ENCODE measurements at regions not wholly inside any gene's neighbourhood (a gene's known extent, or its start where the extent isn't known, plus 50 kb on each side); places are given as distances from the start of the nearest gene placed in this dataset.
A peak's percentile ranks its signal among the peaks of the same experiment; 100 is the strongest.

- Histone ChIP-seq H3K4me3 (replicated peaks in 1 of 2; ENCODE audit: low read depth in 1 of 2, low read length in 2 of 2) (no peak overlapping the region), H3K79me2 (ENCODE audit: insufficient read depth, low read length) (no peaks in the 10 kb centered on the region), H3K9me2 (ENCODE audit: insufficient read depth) (no peaks in the 10 kb centered on the region), H3K4me2 (ENCODE audit: low read length) (peak overlapping the region; percentile 50), H2AFZ (ENCODE audit: low read depth, low read length, poor library complexity, severe bottlenecking) (no peak overlapping the region), H3K9me3 (ENCODE audit: control insufficient read depth in 1 of 2, insufficient read depth in 1 of 2, low read depth in 1 of 2, low read length in 2 of 2) (no peaks in the 10 kb centered on the region), H3K4me1 (ENCODE audit: control insufficient read depth in 1 of 2, insufficient read depth in 2 of 2, low read length in 2 of 2) (peaks cover 17 to 18% of the 10 kb centered on the region in 2 experiments), H3K27ac (ENCODE audit: low read depth, low read length) (no peak overlapping the region), H3K9ac (ENCODE audit: low read length) (no peak overlapping the region), H3K27me3 (ENCODE audit: insufficient read depth, low read length) (peaks cover 7% of the 10 kb centered on the region; the same call in 1 of the 2 replicates), H4K20me1 (ENCODE audit: insufficient read depth) (no peaks in the 10 kb centered on the region), H3K36me3 (ENCODE audit: control insufficient read depth in 1 of 2, insufficient read depth in 2 of 2, low read length in 2 of 2) (no peaks in the 10 kb centered on the region)
- POLR2A ChIA-PET: interaction anchor here (1.3 kb wide), 1 partner anchor 32 kb away, joined by 3 read pairs; no protein-coding TSS in a partner anchor
- no TSS peak for BruUV-seq (replicated peaks)
- ATAC-seq (peak; percentile 72), DNase-seq (ENCODE audit: low read depth, low spot score) (no peak)
- intact Hi-C loops (cut with micrococcal nuclease): no loop called here
- RAD21 ChIA-PET (ENCODE audit: low non-redundant PET in 1 of 2, low total read pairs in 2 of 2, uncharacterized antibody in 2 of 2, unreplicated experiment in 2 of 2): no interaction called here
- CTCF ChIA-PET: no interaction called here
- peak; percentile 39; the same call in 1 of the 2 replicates for TF ChIP-seq RAD21 (IDR thresholded peaks at IDR 0.05; ENCODE audit: low read depth)
- no peak for TF ChIP-seq ZNF274 (IDR thresholded peaks at IDR 0.05; ENCODE audit: low read depth, low read length)
- no peak for TF ChIP-seq SRF (IDR thresholded peaks at IDR 0.05; ENCODE audit: low read depth)
- TF ChIP-seq REST (IDR thresholded peaks at IDR 0.05; ENCODE audit: low read depth): no peak
- no peak for TF ChIP-seq ELF1 (IDR thresholded peaks at IDR 0.05; ENCODE audit: borderline replicate concordance, low read depth)
- no peak for TF ChIP-seq POLR2AphosphoS5 (IDR thresholded peaks at IDR 0.05; ENCODE audit: low read depth, low read length)
- TF ChIP-seq SIN3A (IDR thresholded peaks at IDR 0.05; ENCODE audit: low read depth): no peak
- no peak for TF ChIP-seq TCF7L2 (IDR thresholded peaks at IDR 0.05; ENCODE audit: borderline replicate concordance, extremely low read depth, insufficient read depth, insufficient read length)
- no peak for TF ChIP-seq CEBPB (IDR thresholded peaks at IDR 0.05; ENCODE audit: low read depth)
- TF ChIP-seq POLR2A (IDR thresholded peaks at IDR 0.05; ENCODE audit: borderline replicate concordance, extremely low read depth, insufficient read depth, insufficient read length): no peak
- no peak for TF ChIP-seq EGR1 (IDR thresholded peaks at IDR 0.05; ENCODE audit: low read depth)
- TF ChIP-seq SP1 (IDR thresholded peaks at IDR 0.05; ENCODE audit: low read depth): no peak
- no peak for TF ChIP-seq EZH2phosphoT487 (IDR thresholded peaks at IDR 0.05; ENCODE audit: borderline replicate concordance)
- 0 out of 6 replicates have a peak, but pooled peaks of 1 of the 3 experiments have one; percentile 21 for TF ChIP-seq CTCF (IDR thresholded peaks at IDR 0.05 in 2 of 3, conservative IDR thresholded peaks at IDR 0.05 in 1 of 3; ENCODE audit: borderline replicate concordance in 1 of 3, insufficient read depth in 1 of 3, low read depth in 2 of 3, low read length in 2 of 3)
- TF ChIP-seq FOSL1 (IDR thresholded peaks at IDR 0.05; ENCODE audit: low read depth): no peak
- TF ChIP-seq MAX (IDR thresholded peaks at IDR 0.05): no peak
Measured at GRCh38 chr22:47275605-47276449, 513.4 kb downstream of the TBC1D22A start.
